HT-29 (cell line): ENCODE measurements at regions not wholly inside any gene's neighbourhood (a gene's known extent, or its start where the extent isn't known, plus 50 kb on each side); places are given as distances from the start of the nearest gene placed in this dataset.

Source experiments
- DNase-seq: peaks from one replicate; pipeline ENCODE4 v3.0.0-alpha.2; 2015; ENCODE audit warnings: low spot score

DNA sequence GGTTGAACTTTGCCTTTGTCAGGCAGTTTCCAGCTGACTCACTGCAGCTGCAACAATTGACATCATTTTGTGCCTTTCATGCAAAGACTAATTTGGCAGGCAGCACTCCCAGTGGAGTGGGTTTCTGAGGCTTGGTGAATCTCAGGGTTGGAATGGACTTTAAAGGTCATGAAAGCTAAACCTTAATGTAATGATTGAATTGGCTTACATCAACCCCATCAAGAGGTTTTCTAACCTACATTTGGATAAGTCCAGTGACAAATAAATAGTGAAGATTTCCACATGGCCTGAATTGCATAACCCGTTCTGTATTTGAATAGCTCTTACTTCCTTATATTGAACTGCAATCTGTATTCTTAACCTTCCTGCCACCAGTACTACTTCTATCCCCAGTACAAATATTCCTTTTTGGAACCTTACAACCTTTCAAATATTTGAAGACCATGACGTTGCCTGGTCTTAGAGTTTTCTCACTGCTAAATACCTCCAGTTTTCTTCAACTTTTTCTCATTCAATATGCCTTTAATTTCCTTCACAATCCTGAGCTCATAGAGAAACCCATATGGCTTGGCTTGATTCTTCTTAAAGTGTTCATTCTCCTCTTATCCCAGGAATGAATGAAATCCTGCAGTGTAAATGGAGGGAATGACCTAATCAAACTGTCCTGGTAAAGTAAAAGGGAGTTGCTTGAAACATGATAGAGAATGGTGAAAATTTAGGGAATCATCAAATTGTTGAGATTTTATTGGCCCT is 168.1 kb upstream of the NOVA1 start:
- no peak for DNase-seq

DNA sequence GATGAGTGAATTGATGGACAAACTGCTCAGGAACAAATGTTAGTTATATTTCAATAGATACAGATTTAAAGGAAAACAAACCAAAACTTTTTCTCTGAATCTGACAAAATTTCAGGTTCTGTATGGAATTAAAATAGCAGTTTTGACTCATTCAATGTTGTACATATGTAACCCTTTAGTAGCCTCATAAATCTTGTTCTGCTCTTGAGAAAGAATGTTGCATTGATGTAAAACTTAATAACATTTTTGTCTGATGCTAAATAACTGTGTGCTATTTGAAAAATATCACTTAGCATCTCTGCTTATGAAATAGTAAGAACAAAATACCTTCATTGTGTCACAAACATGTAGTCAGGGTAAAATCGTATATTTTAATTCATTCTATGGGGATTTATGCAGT is 168.9 kb upstream of the NOVA1 start:
- DNase-seq, result no peak

DNA sequence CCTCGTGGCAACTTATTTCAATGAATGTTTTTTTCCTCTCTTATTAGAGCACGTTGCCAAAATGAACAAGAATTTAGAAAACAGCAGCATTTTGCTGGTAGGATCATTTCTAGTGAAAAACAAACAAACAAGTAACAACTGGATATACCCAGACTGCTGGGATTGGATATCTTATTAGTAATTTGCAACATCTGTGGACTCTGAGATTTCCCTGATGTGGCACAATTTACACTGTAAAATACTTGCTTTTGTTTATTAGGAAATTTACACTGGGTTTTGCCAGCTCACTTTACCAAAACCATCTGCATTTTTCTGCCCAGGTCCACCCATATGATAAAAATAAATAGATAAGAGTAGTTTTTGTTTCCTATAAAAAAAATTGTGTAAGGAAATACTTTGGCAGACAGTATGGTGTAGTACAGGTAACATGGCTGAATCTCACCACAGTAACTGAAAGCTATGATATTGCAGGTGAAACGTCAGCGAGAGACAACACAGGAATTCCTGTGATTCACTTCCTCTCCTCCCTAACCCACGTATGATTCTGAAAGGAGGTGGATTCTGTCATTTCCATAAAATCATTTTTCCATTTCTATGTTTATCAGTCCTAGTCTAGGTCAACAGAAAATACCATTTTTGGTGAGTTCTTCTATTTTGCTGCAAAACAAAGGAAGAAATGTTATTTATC is 176.2 kb upstream of the NOVA1 start:
- no peak for DNase-seq

DNA sequence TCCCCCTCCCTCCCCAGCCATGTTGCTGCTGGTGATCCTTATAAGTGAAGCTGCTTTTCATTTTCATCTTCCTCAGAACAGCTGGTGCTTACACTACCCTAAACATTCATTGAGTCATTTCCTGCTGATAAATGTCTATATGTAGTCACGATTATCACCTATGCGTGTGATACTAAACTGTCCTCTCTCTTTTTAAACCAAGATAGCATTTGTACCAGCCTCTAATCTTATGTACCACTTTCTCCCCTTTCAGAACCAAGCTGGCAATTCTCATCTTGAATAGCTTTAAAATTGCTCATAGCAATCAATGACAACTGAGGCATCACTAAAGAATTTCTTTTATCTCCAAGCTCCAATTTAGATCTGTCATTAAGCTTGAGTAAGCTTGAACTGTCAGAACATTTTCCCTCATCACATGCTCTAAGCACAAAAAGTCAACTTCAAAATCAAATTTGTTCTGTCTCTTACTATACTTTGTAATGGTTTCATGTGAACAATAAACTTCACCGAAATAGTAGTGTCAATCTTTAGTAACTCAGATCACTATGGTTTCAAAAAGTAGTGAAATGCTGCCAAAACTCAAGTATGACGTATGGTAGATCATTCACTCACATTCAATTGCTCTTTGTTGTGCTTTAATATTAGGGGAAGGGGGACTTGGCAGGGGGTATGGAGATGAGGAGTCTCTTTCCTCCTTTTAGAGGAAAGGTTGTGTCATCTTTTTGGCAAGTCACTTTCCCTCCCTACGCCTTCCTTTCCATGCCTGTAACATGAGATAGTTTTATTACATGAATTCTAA is 178.1 kb upstream of the NOVA1 start:
- no peak for DNase-seq

DNA sequence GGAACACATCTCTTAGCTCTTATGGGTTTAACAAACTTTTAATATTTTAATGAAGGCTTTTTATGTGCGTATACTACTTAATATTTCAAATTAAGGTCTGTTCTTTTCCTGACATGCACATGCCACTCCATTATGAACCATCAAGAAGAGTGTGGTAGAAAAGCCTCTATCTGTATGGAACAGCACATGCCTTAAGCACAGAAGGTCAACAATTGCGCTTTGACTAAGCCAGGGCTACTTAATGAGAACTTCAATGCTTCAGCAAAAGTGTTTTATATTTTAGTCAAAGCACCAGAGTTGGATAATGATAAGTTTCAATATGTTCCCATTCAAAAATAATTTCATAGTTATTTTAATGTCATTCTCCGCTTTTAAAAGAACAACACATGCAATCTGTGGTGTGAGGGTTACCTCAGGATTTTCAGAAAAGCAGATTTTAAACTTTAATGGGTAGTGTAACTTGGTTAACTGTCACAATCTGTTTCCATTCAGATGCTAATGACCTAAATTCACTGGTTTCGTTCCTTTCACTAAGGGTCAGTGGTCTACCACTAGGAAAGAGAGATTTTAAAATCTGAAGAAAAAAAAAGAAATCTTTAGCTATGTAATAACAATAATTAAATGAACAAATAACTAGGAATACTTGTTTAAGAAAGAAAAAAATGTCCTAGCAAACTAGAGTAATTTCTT is 193.4 kb upstream of the NOVA1 start:
- DNase-seq, result no peak

DNA sequence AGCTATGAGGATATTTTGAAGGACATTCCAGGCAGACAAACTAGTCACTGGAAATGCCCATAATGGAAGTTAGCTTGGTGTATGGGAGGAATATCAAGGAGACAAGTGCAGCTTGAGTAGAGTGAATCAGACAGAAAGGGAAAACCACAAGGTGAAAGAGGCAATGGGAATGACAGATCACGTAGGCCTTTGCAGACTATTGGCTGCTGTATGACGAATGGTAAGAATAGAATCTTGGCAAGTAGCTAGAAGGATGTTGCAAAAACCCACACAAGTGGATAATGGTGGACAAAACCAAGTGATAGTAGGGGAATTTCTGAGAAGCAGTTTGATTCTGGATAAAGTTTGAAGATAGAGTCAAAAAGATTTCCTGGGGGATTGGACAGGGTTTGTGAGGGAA is 196.9 kb upstream of the NOVA1 start:
- DNase-seq, result no peak

DNA sequence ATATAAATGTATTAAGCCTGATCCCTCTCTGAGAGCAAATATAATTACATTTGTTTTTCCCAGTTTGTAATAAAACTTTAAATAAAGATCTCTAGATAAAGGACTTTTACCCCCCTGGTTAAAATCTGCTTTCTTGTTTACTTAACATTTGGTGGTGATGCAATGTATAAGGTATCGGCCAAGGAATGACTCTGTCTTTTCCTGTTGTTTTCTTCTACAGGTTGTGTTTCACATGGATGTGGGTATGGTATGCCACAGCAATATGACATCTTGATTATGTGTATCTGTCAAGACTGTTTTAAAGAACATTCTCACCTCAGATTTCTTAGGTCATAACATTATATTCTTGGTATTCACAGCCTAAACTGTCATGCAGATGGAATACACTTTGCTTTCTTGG is 210.6 kb upstream of the NOVA1 start:
- no peak for DNase-seq

DNA sequence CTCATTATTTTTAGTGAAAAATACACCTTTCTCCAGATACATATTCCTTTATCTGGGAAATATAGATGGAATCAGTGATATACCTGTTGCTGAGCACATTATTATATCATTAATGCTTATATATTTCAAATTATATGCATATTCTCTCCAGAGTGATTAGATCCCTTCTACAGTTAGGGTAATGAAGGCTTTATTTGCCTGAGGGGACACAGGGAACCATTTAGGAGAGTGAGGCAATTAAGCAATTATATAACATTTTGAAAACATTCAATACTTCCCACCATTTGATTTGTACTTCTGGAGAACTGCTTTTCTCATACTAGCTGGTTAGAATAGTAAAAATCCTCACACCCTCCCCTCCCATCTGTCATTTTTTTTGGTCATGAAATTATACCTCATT is 212.8 kb upstream of the NOVA1 start:
- DNase-seq, result no peak

DNA sequence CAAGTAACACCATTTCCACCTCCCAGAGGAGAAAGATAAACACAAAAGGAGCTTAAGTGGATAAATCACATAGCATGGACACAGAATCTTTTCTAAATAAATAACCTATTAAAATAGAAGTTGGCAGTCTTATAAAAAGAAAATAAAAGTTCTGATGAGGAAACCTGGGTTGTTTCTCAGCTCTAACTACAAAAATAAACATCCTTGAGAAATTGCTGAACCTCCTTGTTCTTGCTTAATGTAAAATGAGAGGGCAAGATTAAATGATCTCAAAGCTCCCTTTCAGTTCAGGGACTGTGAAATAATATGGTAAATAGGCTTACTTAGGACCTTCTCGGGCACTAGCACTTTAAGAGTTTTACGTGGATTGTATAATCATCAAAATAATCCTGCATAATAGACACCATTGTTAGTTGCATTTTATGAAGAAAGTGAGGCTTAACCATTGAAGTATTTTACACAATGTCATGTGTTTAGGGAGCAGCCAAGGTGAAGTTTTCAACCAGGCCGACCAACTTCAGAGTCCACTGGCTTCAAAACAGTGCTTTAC is 214.0 kb upstream of the NOVA1 start:
- no peak for DNase-seq

DNA sequence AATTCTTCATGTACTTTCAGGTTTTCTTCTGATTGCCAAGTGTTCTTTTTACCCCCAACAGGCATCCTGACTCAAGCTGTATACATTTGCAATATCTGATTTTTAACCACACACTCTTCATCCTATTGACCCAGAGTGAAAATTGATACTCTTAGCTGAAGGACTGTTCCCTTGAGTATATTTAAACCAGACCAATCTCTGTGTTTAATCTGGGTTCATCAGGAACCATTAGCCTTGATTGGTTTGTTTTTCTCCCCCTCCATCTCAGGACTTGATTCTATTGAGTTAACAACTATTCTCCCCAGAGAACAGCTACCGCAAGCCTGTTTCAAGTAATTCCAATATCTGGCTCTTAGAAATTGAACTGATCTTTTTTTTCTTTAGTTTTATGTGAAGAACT is 222.3 kb upstream of the NOVA1 start:
- no peak for DNase-seq

DNA sequence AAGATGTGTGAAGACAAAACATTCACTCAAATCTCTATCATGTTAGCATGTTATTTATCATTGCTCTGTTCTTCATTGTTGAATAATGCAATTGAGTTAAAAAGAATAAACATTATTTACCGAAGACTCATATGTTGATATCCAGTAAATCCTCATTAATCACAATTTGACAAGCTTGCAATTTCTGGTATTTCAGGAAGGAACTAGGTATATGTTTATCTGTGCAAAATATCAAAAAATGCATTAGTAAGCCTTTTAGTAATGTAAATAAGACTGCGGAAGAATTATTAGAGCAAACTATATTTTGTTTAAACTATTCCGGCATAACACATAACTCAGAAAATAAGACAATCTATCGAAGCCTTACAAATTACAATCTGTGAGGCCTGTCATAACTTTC is 222.7 kb upstream of the NOVA1 start:
- DNase-seq, result no peak

DNA sequence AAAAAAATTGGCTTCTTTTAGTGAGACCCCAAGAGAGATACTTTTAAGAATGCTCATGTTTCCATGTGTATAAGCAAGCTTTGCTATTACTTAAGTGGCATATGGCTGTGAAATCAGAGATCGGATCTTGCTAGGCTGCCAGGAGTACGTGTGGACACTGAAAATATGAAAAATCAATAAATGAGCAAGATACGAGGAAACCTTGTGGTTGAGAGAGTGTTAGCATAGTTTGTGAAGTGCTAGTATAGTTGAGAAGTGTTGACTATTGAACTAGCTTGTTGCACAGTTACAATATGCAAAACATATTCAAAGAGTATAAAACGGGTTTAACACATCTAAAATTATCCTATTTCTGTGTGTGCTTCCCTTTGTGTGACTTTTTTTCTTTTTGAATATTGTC is 230.9 kb upstream of the NOVA1 start:
- no peak for DNase-seq

DNA sequence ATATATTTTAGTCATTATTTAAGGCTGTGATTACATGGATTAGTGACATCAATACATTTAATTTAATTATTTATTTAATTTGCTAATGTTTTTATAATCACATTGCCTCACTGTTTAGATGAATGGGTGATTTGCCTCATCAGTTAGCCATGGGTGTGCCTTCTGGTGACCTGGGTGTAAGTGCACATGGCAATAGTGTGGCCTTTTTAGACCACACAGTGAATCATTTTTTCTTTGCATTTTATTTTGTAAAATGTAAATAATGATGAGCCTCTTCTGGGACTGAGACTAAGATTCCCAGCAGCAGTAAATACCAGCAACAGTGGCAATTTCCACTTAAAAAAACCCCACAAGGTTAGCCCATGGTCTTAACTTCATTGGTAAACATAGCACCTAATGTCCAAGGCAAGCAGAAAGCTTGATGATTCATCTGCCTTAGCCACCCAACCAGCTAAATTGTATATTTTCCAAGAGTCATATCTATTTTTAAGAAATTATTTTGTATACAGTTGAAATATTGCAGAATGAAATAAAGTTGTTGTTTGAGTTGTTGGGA is 235.9 kb upstream of the NOVA1 start:
- no peak for DNase-seq

DNA sequence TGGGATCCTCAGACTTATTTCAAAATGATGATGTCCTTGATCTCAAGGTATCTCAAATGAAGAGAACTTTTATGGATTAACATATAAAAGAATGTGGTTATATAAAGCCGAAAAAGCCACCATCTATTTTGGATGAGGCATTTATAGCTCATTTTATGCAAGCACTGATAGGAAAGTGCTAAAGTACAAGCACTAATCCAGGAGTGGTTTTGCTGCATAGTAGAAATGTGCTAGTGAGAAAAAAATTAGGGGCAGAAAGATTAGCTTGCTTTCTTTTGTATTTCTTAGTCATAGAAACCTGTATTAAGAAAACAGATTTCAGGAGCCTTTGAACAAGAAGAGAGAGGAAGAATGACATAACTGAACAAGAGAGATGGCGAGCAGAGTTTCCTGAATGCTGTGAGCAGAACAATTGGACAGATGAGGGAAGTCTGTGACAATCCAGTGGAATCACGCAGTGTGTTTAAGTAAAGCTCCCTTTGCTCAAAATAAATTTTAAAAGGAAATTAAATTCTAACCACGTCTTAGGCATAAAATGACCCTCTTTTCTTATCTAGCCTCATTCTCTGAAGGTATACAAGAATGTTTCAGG is 238.2 kb upstream of the NOVA1 start:
- no peak for DNase-seq

DNA sequence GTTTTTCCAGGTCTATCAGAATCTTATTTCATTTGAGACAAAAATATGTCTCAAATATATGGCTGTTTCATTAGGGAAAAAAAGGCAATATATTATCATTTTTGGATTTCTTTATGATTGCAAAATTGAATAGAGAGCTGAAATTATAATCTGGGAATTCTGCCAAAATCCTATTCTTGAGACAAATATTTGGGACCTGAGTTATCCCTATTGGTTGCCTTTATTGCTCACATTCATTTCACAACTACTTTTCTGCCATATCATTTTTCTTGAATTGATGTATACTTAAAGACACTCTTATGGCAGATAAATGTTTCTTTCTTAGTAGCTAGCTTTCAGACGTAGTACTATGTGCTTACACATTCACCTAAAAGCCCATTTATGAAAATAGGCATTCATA is 241.6 kb upstream of the NOVA1 start:
- DNase-seq, result no peak

DNA sequence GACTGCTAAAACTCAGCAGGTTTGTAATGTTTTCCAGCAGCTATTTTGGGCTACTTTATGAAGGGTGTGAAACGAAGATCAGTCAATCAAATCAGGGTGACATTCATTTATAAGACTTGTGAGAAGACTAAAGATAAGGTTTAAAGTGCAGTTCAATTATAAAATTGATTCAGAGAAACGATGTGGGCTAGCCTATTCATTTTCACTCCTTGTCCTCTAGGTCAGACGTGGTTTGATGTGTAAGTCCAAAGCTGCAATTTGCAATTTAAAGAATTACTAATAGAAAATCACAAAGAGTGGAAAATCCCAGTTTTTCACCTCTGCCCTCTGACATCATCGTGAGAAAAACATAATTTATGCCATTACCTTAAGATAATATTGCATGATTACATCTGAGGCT is 243.5 kb upstream of the NOVA1 start:
- DNase-seq, result no peak

DNA sequence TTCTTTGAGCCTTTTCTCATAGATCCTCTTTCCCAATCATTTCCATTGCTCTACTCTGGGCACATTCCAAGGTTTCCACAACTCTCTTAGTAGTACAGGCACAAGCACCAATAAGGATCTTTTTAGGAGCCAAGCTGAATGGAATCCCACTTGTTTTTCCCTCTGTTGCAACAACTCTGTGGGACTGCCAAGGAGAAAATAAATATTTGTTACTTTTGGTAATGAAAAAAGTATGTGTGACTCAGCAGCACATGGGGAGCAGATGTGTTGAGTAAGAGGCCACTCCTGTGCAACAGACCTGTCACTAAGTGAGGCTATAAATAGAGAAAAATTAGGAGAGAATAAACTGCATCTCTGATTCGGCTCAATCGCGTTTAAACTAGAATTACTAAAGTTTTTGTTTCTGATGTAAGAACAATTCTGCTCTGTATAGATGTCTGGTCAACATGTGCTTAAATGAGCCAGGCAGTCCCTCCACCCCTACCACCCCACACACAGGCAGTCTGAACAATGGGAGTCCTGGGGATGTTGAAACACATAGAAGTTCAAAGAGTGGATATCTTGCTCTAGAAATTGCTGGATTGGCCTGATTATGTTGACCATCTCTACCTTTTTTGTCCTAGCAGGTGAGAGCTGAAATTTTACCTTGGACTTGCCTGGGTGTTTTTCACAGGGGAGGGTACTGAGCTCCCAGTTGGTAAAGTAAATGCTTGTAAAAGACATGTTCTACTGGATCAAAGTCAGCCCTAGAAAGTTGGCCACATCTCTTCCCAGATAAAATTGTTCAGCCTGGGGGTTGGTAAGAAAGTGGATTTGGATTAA is 244.3 kb upstream of the NOVA1 start:
- peak; percentile 9 for DNase-seq

DNA sequence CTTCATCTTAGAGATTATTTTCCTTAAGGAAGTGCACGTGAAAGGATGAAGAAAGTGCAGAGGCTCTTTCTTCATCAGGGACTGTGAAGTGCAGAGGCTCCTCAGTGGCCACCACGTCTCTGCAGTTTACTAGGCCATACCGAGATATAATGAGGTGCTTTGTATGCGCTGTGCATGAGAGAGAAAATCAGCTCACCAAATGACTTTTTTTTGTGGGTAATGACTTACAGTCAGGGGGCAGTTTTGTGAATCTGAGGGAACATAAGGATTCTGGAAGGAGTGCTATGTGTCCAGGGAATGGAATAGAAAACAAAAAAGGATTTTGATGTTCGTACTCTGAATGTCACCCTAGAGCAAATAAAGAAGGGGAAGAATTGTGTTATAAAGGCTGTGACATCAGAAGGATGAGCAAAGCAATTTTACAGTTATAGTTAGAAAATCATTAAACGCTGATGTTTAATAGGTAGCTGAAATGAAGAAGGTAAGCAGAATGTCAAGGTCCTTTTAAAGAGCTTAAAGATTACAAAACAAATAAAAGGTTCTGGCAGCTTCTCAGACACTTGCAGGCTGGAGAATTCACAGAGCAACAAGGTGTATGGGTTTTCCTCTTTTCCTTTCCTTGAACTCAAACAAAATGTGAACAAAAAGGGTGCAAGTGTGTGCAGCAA is 247.5 kb upstream of the NOVA1 start:
- DNase-seq, result no peak

DNA sequence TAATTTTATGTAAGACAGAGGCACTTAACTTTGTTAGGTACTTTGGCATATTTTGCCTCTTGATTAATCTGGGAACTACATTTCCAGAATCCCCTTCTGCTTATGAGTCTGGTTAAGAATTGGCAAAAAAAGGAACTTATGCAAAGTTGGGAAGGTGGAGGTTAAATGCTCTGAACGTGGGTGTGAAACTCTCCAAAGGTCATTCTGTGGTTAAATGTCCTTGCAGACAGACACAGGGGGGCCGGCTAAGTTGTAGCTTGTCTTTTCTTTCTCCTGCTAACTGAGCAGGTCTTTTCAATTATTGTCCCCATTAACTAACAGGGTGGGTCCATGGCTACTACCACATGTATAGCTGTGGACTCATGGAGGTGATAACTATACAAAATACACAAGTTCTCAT is 248.6 kb upstream of the NOVA1 start:
- no peak for DNase-seq

DNA sequence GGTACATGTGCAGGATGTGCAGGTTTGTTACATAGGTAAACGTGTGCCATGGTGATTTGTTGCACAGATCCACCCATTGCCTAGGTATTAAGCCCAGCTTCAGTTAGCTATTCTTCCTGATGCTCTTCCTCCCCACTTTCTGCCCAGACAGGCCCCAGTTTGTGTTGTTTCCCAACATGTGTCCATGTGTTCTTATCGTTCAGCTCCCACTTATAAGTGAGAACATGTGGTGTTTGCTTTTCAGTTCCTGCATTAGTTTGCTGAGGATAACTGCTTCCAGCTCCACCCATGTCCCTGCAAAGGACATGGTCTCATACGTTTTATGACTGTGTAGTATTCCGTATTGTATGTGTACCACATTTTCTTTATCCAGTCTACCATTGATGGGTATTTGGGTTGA is 251.7 kb upstream of the NOVA1 start:
- no peak for DNase-seq
